ENCODE measurements at regions not wholly inside any gene's neighbourhood (a gene's known extent, or its start where the extent isn't known, plus 50 kb on each side); places are given as distances from the start of the nearest gene placed in this dataset.

- TF ChIP-seq CTCF (IDR thresholded peaks at IDR 0.05) (no peak), EP300 (IDR thresholded peaks at IDR 0.05) (no peak), POLR2A (IDR thresholded peaks at IDR 0.05; ENCODE audit: low read depth) (no peak)
Observed at GRCh38 chr4:66443008-66443407, 772.7 kb upstream of the EPHA5 start.

Measured in esophagus muscularis mucosa (tissue), 4 donors.